CD4-positive, alpha-beta T cell treated with Interleukin-6 at 100 ng/mL for 8 hours (primary cell): ENCODE measurements at regions not wholly inside any gene's neighbourhood (a gene's known extent, or its start where the extent isn't known, plus 50 kb on each side); places are given as distances from the start of the nearest gene placed in this dataset.

Experiments
- DNase-seq: peaks from one replicate; pipeline ENCODE4 v3.0.0-alpha.2; 2020; ENCODE audit warnings: mixed read lengths, low spot score

GRCh38 chr20:56835829-56836550, 206.9 kb downstream of the TFAP2C start:
- no peak for DNase-seq

GRCh38 chr20:56839222-56839621, 210.1 kb downstream of the TFAP2C start:
- no peak for DNase-seq

GRCh38 chr20:56839786-56840185, 210.7 kb downstream of the TFAP2C start:
- DNase-seq, result no peak

GRCh38 chr20:56840716-56841261, 211.7 kb downstream of the TFAP2C start:
- DNase-seq, result no peak

- DNase-seq, result no peak
These were observed 212.3 kb downstream of the TFAP2C start for GRCh38 chr20:56841346-56841908.

GRCh38 chr20:56842056-56842455, 212.9 kb downstream of the TFAP2C start:
- DNase-seq, result no peak

- DNase-seq, result no peak
These were observed 214.3 kb downstream of the TFAP2C start for GRCh38 chr20:56843386-56843785.

- DNase-seq, result no peak
These were observed 214.7 kb downstream of the TFAP2C start for GRCh38 chr20:56843817-56844216.

GRCh38 chr20:56845546-56846086, 216.5 kb downstream of the TFAP2C start:
- no peak for DNase-seq

GRCh38 chr20:56848561-56848960, 219.5 kb downstream of the TFAP2C start:
- no peak for DNase-seq

GRCh38 chr20:56851552-56851951, 222.4 kb downstream of the TFAP2C start:
- no peak for DNase-seq

- DNase-seq, result no peak
These were observed 226.6 kb downstream of the TFAP2C start for GRCh38 chr20:56855708-56856107.

GRCh38 chr20:56857950-56858349, 228.8 kb downstream of the TFAP2C start:
- DNase-seq, result no peak

- no peak for DNase-seq
These were observed 230.1 kb downstream of the TFAP2C start for GRCh38 chr20:56859039-56859800.

- no peak for DNase-seq
These were observed 230.7 kb downstream of the TFAP2C start for GRCh38 chr20:56859801-56860261.

GRCh38 chr20:56860413-56860812, 231.3 kb downstream of the TFAP2C start:
- DNase-seq, result no peak

GRCh38 chr20:56861590-56861989, 232.5 kb downstream of the TFAP2C start:
- DNase-seq, result no peak

- DNase-seq, result no peak
These were observed 235.9 kb downstream of the TFAP2C start for GRCh38 chr20:56865055-56865454.

- no peak for DNase-seq
These were observed 238.0 kb downstream of the TFAP2C start for GRCh38 chr20:56867128-56867527.

GRCh38 chr20:56868746-56869145, 239.6 kb downstream of the TFAP2C start:
- no peak for DNase-seq

GRCh38 chr20:56870271-56870670, 241.2 kb downstream of the TFAP2C start:
- no peak for DNase-seq

- DNase-seq, result no peak
These were observed 242.6 kb downstream of the TFAP2C start for GRCh38 chr20:56871691-56872090.
